GM12891 (cell line): ENCODE measurements at regions not wholly inside any gene's neighbourhood (a gene's known extent, or its start where the extent isn't known, plus 50 kb on each side); places are given as distances from the start of the nearest gene placed in this dataset.

Source experiments
- DNase-seq: peaks from one replicate; pipeline ENCODE4 v3.0.0; 2011; ENCODE audit warnings: low spot score; ENCODE audit not compliant: insufficient read length
- FAIRE-seq: peaks from 2 replicates; lab custom pipeline; 2011; peaks lifted over from hg19 to GRCh38; lab: Jason Lieb, UNC
- PAX5 ChIP-seq: IDR thresholded peaks from 2 replicates; pipeline ENCODE4 v1.6.1; 2011; ENCODE audit warnings: low read length, moderate library complexity, mild to moderate bottlenecking; ENCODE audit not compliant: insufficient read depth, severe bottlenecking
- POLR2A ChIP-seq: IDR thresholded peaks from 2 replicates; pipeline ENCODE4 v1.6.1; 2011; ENCODE audit warnings: low read depth, low read length, control low read depth
- POLR2AphosphoS5 ChIP-seq: IDR thresholded peaks from 2 replicates; pipeline ENCODE4 v1.6.1; 2011; ENCODE audit warnings: low read depth, low read length, control low read depth
- POU2F2 ChIP-seq: IDR thresholded peaks from 2 replicates; pipeline ENCODE4 v1.6.1; 2011; ENCODE audit warnings: low read depth, mild to moderate bottlenecking, control low read depth, low read length, moderate library complexity
- SPI1 ChIP-seq: IDR thresholded peaks from 2 replicates; pipeline ENCODE4 v1.6.1; 2011; ENCODE audit warnings: low read depth, low read length, control low read depth
- TAF1 ChIP-seq: IDR thresholded peaks from 2 replicates; pipeline ENCODE4 v1.6.1; 2011; ENCODE audit warnings: low read depth, low read length, control low read depth

DNA sequence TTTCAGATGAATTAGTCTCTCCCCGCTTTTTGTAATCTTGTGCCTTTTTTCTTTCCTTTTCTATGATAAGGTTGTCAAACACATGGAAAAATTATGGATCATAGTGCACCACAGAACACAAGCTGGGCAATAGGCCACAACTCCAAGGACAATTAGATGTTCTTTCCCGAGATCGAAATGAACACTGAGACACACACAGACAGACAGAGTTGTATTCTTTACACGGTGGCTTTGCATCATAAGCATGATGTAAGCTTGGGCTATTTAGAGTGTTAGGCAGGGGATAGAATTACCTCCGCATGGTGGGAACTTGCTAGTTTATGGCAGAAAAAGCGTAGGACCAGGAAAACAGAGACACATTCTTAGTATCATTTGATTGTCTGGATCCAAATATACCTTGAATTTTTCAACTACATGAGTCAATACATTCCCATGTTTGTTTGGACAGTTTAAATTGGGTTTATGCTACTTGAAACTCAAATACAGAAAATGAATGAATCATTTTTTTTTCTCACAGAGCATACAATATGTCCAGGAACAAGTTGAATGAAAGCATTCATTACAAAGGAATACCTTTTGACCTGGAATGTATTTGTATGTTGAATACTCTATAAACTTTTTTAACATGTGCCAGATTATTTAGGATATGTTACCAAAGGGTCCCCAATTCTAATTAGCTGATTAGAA lies 1611.5 kb upstream of the TMEFF2 start:
- FAIRE-seq (no peak), DNase-seq (no peak)
- TF ChIP-seq POLR2AphosphoS5 (no peak), TAF1 (no peak), PAX5 (no peak), POU2F2 (no peak), SPI1 (no peak), POLR2A (no peak)

- TF ChIP-seq TAF1, result no peak
- TF ChIP-seq POU2F2, result no peak
- TF ChIP-seq POLR2A, result no peak
- no peak for TF ChIP-seq PAX5
- no peak for TF ChIP-seq SPI1
- no peak for TF ChIP-seq POLR2AphosphoS5
- DNase-seq, result no peak
Measured at GRCh38 chr2:193796847-193797246, 1602.1 kb upstream of the TMEFF2 start.

DNA sequence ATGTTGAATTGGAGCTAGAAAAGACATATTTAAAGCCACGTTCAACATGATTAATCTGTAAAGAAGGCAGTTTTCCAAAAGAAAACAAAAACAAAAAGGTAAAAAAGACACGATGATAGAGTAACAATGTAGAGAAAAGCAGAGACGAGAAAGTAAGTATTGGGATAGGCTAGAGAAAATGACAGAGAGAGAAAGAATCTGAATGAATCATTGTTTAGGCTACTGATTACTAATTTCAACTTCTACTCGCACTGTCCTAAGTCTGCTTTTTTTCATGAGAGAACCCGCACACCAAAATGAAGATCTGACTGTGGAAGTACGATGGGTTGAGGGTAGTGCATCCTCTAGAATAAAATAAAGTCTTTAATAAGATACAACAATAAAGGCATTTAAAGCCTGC lies 1599.2 kb upstream of the TMEFF2 start:
- no peak for DNase-seq
- no peak for FAIRE-seq
- TF ChIP-seq TAF1, result no peak
- no peak for TF ChIP-seq POLR2A
- no peak for TF ChIP-seq POU2F2
- TF ChIP-seq PAX5, result no peak
- no peak for TF ChIP-seq POLR2AphosphoS5
- TF ChIP-seq SPI1, result no peak

More at GRCh38 chr2:193796847-193797246, 1602.1 kb upstream of the TMEFF2 start:
- no peak for FAIRE-seq

GRCh38 chr2:193783681-193784080 lies 1588.9 kb upstream of the TMEFF2 start:
- TF ChIP-seq POLR2AphosphoS5, result no peak
- no peak for TF ChIP-seq POLR2A
- no peak for TF ChIP-seq TAF1
- no peak for TF ChIP-seq POU2F2
- no peak for TF ChIP-seq SPI1
- TF ChIP-seq PAX5, result no peak
- FAIRE-seq (no peak), DNase-seq (no peak)

DNA sequence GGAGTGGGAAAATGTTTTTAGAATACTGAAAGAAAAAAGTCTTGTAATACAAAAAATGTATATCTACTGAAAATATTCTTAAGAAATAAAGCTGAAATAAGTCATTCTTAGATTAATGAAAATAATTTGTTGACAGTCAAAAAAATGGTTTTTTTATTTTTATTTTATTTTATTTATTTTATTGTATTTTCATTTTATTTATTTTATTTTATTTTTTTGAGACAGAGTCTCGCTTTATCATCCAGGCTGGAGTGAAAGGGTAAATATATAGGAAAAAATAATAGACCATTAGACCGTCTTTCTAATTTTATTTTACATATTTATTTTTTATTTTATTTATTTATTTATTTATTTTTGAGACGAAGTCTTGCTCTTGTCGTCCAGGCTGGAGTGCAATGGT lies 1583.6 kb upstream of the TMEFF2 start:
- DNase-seq (no peak), FAIRE-seq (no peak)
- TF ChIP-seq SPI1 (no peak), POLR2AphosphoS5 (no peak), POU2F2 (no peak), POLR2A (no peak), PAX5 (no peak), TAF1 (no peak)

- no peak for TF ChIP-seq SPI1
- no peak for TF ChIP-seq POU2F2
- no peak for TF ChIP-seq POLR2A
- no peak for TF ChIP-seq PAX5
- no peak for TF ChIP-seq TAF1
- TF ChIP-seq POLR2AphosphoS5, result no peak
- DNase-seq, result no peak
- no peak for FAIRE-seq
Measured at GRCh38 chr2:193776988-193777387, 1582.3 kb upstream of the TMEFF2 start.

DNA sequence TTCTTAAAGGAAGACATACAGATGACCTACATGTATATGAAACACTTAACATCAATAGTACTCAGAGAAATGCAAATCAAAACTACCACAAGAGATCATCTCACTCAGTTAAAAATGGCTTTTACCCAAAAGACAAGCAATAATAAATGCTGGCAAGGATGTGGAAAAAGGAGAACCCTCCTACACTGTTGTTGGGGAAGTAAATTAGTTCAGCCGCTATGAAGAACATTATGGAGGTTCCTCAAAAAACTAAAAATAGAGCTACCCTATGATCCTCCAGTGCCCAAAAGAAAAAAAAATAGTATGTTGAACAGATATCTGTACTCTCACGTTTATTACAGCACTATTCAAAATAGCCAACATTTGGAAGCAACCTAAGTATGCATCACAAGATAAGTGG lies 1579.4 kb upstream of the TMEFF2 start:
- no peak for TF ChIP-seq POLR2AphosphoS5
- TF ChIP-seq PAX5, result no peak
- TF ChIP-seq TAF1, result no peak
- no peak for TF ChIP-seq SPI1
- TF ChIP-seq POLR2A, result no peak
- DNase-seq, result no peak
- no peak for FAIRE-seq

DNA sequence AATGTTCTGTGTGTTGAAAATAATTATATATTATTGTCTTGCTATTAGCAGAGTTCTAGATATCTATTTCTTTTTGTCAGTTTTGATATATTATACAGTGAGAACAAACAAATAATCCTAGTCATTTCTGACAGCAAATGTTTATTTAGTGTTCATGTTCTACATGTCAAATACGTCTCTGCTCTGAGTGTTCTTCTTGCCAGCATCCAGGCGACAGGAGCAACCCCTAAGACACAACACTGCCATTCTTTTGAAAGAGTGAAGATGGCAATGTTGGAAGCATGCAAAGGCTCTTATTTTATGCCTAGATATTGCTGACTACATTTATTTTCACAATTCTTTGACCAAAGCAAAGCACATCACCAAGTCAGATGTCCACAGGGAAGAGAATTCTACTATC lies 1556.6 kb upstream of the TMEFF2 start:
- no peak for DNase-seq
- no peak for FAIRE-seq

DNA sequence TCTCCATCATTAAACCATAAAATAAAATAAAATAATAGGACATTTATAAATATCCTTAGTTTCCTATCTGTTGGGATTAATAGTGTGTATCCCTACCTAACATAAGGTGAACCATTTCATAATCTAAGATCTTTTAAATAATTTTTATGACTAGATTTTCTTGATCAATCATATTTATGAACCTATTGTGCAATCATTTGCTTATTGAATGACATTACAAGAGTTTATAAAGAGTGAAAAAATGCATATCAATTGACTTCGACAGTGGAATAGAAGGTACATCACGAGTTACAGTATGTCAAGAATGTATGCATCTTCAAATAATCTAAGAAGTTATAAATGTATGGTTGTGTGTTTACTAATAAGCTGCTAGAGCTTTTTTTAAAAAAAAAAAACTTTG lies 1554.8 kb upstream of the TMEFF2 start:
- DNase-seq (no peak), FAIRE-seq (no peak)
- no peak for TF ChIP-seq TAF1
- no peak for TF ChIP-seq POLR2AphosphoS5
- TF ChIP-seq PAX5, result no peak
- no peak for TF ChIP-seq POLR2A
- no peak for TF ChIP-seq POU2F2
- no peak for TF ChIP-seq SPI1

More for the DNA sequence above, 1556.6 kb upstream of the TMEFF2 start:
- no peak for TF ChIP-seq POU2F2
- no peak for TF ChIP-seq POLR2A
- no peak for TF ChIP-seq TAF1
- no peak for TF ChIP-seq SPI1

DNA sequence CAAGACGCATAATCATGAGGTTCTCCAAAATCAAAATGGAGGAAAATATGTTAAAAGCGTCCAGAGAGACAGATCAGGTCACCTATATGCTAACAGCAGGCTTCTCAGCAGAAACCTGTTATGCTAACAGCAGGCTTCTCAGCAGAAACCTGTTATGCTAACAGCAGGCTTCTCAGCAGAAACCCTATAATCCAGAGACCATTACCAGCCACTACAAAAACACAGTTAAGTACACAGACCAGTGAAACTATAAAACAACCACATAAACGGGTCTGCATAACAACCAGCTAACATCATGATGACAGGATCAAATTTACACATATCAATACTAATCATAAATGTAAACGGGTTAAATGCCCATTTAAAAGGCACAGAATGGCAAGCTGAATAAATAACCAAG lies 1548.4 kb upstream of the TMEFF2 start:
- no peak for TF ChIP-seq SPI1
- TF ChIP-seq TAF1, result no peak
- no peak for TF ChIP-seq POLR2AphosphoS5
- no peak for TF ChIP-seq POLR2A
- TF ChIP-seq POU2F2, result no peak
- TF ChIP-seq PAX5, result no peak
- DNase-seq, result no peak
- FAIRE-seq, result no peak

- FAIRE-seq, result no peak
- DNase-seq, result no peak
- TF ChIP-seq SPI1 (no peak), POU2F2 (no peak), POLR2A (no peak), POLR2AphosphoS5 (no peak), PAX5 (no peak), TAF1 (no peak)
Measured at GRCh38 chr2:193738892-193739291, 1544.2 kb upstream of the TMEFF2 start.
